Epithelial cell of esophagus (primary cell): ENCODE measurements at regions not wholly inside any gene's neighbourhood (a gene's known extent, or its start where the extent isn't known, plus 50 kb on each side); places are given as distances from the start of the nearest gene placed in this dataset.
"Not testable (repeated sequence)": the region's sequence is repeated elsewhere in the genome, so short reads cannot be mapped to it uniquely, and the experiment has no call there.

ENCODE experiments used
- DNase-seq: peaks from one replicate; pipeline ENCODE4 v3.0.0; 2010; ENCODE audit warnings: low read depth
- H3K4me3 ChIP-seq: 2 replicates; pipeline ENCODE4 v1.5.1; 2011; ENCODE audit warnings: mild to moderate bottlenecking, low read length, control low read depth
- CTCF ChIP-seq: IDR thresholded peaks from 2 replicates; pipeline ENCODE4 v1.5.1; 2011; ENCODE audit warnings: low read depth, mild to moderate bottlenecking, low read length, control low read depth, inconsistent platforms; ENCODE audit not compliant: insufficient read depth; ENCODE audit errors: missing control alignments

DNA sequence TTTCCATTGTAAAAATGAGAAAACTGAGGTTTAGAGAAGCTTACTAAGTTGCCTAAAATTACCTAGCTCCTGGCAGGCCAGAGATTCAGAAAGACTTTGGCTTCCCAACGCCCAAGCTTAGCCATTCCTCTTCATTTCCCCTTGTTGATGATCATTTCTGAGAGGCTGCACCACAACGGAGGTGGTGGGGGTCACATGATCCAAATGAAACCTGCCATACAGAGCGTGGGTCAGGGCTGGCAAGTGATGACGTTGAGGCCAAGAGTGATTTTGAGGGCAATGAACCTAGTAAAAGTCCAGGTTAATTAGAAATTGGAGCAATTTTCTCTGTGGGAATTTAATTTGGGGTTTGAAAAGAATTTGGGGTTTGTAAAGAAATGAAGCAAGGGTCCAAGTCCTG lies 109.9 kb downstream of the TMEM182 start:
- DNase-seq = no peak
- no peak for TF ChIP-seq CTCF
- no peak overlapping the region for H3K4me3 ChIP-seq

DNA sequence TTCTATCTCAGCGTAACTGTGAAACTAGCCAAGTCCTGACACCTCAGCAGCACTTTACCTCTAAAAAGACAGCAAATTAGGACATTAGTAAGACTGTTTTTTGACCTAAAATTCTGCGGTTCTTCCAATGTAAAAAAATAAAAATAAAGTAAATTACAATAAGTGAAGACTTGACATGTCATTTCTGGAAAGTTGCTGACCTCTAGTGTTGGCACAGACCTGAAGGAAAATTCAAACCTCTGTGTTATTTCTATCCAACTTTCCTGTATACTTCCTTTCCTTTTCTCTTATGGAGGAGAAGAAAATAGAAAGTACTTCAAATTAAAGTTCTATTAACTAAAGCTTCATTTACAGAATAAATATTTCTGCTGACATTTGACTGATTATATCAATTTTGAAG lies 110.6 kb downstream of the TMEM182 start:
- H3K4me3 ChIP-seq = no peak overlapping the region
- peak; percentile 6 for DNase-seq
- TF ChIP-seq CTCF = no peak

- not testable (repeated sequence) for H3K4me3 ChIP-seq, DNase-seq
Measured at GRCh38 chr2:102879513-102879912, 117.7 kb downstream of the TMEM182 start.

- no peak for TF ChIP-seq CTCF
- H3K4me3 ChIP-seq = no peak overlapping the region
- DNase-seq = no peak
Measured at GRCh38 chr2:102880731-102881130, 118.9 kb downstream of the TMEM182 start.

DNA sequence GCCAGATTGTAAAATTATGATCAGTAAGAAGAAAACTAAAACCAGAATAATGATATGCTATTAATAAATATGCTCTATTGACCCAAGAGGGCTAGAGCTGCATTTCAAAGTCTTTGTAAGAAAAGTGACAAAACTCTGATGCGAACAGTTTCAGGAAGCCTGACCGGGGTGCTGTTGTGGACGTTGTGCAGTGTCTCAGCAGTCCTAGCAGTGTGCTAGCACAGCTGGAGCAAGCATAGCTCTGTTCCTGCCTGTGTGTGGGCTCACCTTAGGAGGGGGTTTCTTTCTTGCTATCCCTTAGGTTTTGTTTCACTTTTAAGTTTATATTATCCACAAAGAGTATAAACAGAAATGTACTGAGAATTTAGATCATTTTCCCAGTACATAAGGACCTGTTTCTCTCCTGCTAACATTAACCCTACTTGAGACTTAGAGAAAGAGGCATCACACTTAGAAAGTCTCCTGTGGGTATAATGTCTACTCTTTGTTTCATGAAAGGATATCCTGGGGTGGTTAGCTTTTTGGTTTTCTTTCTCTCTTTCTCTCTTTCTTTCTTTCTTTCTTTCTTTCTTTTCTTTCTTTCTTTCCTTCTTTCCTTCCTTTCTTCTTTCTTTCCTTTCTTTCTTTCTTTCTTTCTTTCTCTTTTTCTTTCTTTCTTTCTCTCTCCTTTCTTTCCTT lies 124.5 kb downstream of the TMEM182 start:
- H3K4me3 ChIP-seq = no peak overlapping the region
- no peak for DNase-seq
- no peak for TF ChIP-seq CTCF

DNA sequence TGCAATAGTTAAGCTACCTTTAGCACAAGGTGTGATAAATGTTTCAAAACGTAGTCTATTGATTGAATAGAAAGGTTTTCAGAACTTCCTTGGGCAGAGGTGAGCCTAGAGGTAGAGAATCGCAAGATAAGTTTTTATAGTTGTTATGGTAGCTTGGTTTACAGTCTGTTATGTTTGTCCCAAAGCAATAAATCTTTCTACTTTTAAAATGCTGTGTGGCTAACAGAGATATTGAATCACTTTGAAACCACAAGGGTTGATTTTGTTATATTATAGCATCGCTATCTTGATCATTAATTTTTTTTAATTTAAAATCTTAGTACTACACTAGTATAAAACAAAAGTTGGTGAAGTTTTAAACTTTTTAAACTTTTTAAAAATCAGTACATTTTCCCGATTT lies 126.7 kb downstream of the TMEM182 start:
- DNase-seq = no peak
- TF ChIP-seq CTCF = no peak
- H3K4me3 ChIP-seq = no peak overlapping the region

DNA sequence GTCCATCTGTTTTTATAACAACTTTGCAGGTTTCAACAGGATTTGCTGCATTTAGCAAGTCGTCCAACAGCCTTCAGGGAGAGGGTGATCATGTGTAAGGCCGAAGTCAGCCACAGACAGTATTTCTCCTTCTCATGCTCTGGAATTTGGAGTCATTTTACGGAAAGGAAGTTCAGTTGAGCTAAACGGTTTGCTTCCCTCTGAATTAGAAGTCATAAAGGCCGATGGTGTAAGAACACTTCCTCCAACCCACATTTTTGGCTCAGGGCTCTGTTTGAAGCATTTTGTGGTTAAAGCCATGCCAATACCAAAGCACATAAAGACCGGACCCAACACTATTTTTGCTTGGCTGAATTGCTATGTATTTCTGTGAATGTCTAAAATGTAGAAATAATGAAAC lies 129.5 kb downstream of the TMEM182 start:
- no peak overlapping the region for H3K4me3 ChIP-seq
- DNase-seq = peak; percentile 49
- no peak for TF ChIP-seq CTCF
